ENCODE measurements at regions not wholly inside any gene's neighbourhood (a gene's known extent, or its start where the extent isn't known, plus 50 kb on each side); places are given as distances from the start of the nearest gene placed in this dataset.
A peak's percentile ranks its signal among the peaks of the same experiment; 100 is the strongest.

DNA sequence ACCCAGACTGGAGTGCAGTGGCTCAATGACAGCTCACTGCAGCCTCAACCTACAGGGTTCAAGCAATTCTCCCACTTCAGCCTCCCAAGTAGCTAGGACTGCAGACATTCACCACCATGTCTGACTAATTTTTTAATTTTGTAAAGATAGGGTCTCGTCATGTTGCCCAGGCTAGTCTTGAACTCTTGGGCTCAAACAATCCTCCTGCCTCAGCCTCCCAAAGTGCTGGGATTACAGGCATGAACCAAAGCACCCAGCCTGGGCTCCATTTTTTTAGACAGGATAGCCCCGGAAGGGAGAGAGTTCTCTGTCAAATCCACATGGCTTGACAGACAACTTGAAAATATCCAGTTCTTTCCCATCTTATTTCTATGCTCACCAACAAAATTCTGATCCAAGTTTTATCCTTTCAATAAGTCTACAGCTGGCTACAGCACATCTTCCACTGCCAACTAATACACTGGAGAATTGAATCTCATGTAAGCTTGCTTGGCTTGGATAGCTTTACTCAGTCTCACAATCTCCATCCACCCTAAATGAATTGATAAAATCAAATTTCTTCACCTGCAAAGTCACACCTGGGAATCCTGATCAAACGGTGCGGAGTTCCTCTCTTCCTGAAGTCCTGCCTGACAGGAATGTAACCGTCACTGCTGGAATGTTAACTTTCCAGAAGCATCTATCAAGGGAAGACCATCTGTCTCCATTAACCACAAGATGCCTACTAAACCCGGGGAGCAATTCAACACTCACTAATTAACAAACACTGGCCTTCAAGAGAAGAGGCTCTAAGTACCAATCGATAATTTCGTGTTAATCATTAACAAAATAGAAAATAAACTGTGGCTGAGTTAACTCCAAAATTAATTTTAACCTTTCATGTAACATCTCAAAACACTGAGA lies 239.7 kb upstream of the MKLN1 start:
- Histone ChIP-seq H3K36me3 (ENCODE audit: control insufficient read depth, insufficient read depth, low read length) (no peaks in the 10 kb centered on the region), H3K9ac (ENCODE audit: low read depth, low read length) (no peak overlapping the region), H3K4me3 (ENCODE audit: low read depth, low read length) (no peak overlapping the region), H3K4me1 (ENCODE audit: control insufficient read depth, insufficient read depth, low read length) (peaks cover 36% of the 10 kb centered on the region), H3K27me3 (ENCODE audit: control insufficient read depth, insufficient read depth, low read length) (no peaks in the 10 kb centered on the region), H3K9me3 (ENCODE audit: control insufficient read depth, insufficient read depth, low read length) (no peaks in the 10 kb centered on the region)

DNA sequence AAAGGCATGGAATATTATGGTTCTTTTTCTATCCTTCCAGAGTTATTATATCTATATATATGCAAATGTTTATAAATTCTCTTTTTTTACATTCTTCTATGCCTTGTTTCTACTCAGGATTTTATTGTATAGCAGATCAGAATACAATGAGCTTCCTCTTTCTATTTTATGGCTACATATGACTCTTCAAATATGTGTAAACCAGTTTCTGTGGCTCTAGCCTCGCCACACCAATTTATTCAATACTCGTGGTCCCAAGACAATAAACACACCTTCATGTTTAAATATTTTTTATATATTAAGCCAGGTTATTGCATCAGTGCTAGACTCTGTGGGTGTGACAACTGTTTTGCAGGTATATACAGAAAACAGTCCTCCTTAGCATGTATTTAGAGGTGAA lies 237.5 kb upstream of the MKLN1 start:
- Histone ChIP-seq H3K9ac (ENCODE audit: low read depth, low read length) (no peak overlapping the region), H3K4me3 (ENCODE audit: low read depth, low read length) (no peak overlapping the region)

DNA sequence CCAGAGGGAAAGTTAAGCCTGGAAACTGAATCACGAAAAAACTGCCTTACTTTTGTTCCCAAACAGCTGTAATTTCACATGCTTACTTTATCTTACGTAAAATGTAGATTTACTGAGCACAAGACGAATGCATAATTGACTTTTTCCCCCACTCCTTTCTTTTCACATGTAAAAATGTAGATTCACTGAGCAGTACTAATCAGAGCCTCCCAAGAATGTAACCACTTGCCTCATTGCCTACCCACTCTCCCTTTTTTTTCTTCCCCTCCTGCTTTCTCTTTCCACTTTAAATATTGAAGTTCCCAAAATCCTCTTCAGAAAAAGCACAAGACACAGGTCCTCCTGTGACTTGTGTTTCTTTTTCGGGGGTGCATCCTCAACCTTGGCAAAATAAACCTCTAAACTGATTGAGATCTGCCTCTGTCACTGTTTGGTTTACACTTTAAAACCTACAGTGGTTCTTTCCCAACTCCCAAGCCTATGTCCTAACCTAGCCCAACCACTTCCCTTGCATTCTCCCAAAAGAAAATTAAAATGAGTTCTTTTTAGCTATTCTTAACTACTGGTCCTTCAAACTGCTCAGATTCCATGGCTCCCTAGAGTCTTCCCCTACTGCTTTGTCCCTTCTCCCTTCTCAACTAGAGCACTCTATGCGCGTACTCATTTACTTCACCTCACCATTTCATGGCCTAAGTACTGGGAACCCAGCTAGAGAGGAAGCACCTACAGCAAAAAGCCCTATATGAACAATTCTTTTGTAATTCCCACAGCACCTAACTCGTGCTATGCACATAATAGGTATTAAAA lies 236.6 kb upstream of the MKLN1 start:
- Histone ChIP-seq H3K9me3 (ENCODE audit: control insufficient read depth, insufficient read depth, low read length) (no peaks in the 10 kb centered on the region), H3K36me3 (ENCODE audit: control insufficient read depth, insufficient read depth, low read length) (no peaks in the 10 kb centered on the region), H3K27me3 (ENCODE audit: control insufficient read depth, insufficient read depth, low read length) (no peaks in the 10 kb centered on the region), H3K4me1 (ENCODE audit: control insufficient read depth, insufficient read depth, low read length) (peaks cover 37% of the 10 kb centered on the region), H3K9ac (ENCODE audit: low read depth, low read length) (peak overlapping the region; percentile 9), H3K4me3 (ENCODE audit: low read depth, low read length) (peak overlapping the region; percentile 4)

More for the DNA sequence above, 237.5 kb upstream of the MKLN1 start:
- no peaks in the 10 kb centered on the region for H3K27me3 ChIP-seq (ENCODE audit: control insufficient read depth, insufficient read depth, low read length)
- no peaks in the 10 kb centered on the region for H3K9me3 ChIP-seq (ENCODE audit: control insufficient read depth, insufficient read depth, low read length)
- peaks cover 37% of the 10 kb centered on the region for H3K4me1 ChIP-seq (ENCODE audit: control insufficient read depth, insufficient read depth, low read length)
- no peaks in the 10 kb centered on the region for H3K36me3 ChIP-seq (ENCODE audit: control insufficient read depth, insufficient read depth, low read length)

DNA sequence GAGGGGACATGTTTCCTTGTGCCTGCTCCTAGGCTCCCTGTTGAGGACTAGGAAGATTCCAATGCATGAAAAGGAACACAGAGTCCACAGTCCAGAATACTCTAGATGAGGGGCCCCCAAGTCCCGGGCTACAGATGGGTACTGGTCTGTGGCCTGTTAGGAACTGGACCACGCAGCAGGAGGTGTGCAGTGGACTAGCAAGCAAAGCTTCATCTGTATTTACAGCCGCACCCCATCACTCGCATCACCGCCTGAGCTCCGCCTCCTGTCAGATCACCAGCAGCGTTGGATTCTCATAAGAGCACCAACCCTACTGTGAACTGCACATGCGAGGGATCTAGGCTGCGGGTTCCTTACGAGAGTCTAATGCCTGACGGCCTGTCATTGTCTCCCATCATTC lies 233.0 kb upstream of the MKLN1 start:
- Histone ChIP-seq H3K36me3 (ENCODE audit: control insufficient read depth, insufficient read depth, low read length) (no peaks in the 10 kb centered on the region), H3K27me3 (ENCODE audit: control insufficient read depth, insufficient read depth, low read length) (no peaks in the 10 kb centered on the region), H3K9ac (ENCODE audit: low read depth, low read length) (no peak overlapping the region), H3K4me1 (ENCODE audit: control insufficient read depth, insufficient read depth, low read length) (peaks cover 35% of the 10 kb centered on the region), H3K4me3 (ENCODE audit: low read depth, low read length) (no peak overlapping the region), H3K9me3 (ENCODE audit: control insufficient read depth, insufficient read depth, low read length) (no peaks in the 10 kb centered on the region)

DNA sequence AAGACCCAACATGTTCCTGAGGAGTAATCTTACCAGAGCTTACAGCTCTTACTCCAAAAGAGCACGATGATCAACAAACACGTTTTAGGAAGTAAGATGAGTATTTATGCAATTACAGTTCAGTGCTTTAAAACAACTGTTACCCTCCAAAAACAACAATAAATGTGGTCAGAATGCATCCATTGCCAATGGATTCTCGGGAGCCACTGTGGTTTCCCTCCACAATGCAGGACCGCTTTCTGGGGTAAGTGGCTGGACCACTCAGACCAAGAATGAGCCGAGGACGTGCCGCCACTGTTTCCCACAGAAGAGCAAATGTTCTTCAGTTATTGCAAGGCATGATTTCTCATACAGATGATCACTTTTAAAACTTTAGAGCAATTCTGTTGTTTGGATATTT lies 232.3 kb upstream of the MKLN1 start:
- Histone ChIP-seq H3K36me3 (ENCODE audit: control insufficient read depth, insufficient read depth, low read length) (no peaks in the 10 kb centered on the region), H3K4me1 (ENCODE audit: control insufficient read depth, insufficient read depth, low read length) (peaks cover 29% of the 10 kb centered on the region), H3K27me3 (ENCODE audit: control insufficient read depth, insufficient read depth, low read length) (no peaks in the 10 kb centered on the region), H3K9ac (ENCODE audit: low read depth, low read length) (no peak overlapping the region), H3K9me3 (ENCODE audit: control insufficient read depth, insufficient read depth, low read length) (no peaks in the 10 kb centered on the region), H3K4me3 (ENCODE audit: low read depth, low read length) (no peak overlapping the region)

DNA sequence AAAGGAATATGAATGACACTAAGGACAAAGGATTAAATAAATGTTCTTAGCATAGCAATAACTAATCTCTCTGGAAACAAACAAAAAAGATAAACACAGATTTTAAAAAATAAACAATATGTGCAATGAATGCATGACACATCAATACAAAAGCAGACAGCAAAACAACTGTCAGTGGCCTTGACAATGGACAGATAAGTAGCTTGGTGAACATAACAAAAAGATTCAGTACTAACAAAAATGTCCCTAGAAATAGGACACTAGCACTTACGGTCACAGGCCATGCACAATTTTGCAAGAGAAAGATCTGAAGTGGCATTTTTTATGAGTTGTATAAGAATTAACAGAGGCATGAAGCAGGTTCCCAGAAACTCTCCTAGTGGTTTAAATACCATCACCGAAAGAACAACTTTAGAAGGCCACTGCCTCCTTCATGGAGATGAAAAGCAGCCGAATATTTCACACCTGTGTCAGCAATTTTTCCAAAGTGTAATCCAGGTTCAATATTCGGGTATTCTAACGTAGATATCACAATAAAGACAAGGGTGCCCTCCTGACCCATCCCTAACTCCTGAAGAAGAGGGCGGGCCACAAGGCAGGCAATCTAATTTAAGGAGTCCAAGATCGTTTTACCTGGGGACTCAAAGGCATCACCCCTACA lies 231.3 kb upstream of the MKLN1 start:
- Histone ChIP-seq H3K36me3 (ENCODE audit: control insufficient read depth, insufficient read depth, low read length) (no peaks in the 10 kb centered on the region), H3K9ac (ENCODE audit: low read depth, low read length) (no peak overlapping the region), H3K4me3 (ENCODE audit: low read depth, low read length) (no peak overlapping the region), H3K27me3 (ENCODE audit: control insufficient read depth, insufficient read depth, low read length) (no peaks in the 10 kb centered on the region), H3K4me1 (ENCODE audit: control insufficient read depth, insufficient read depth, low read length) (peaks cover 21% of the 10 kb centered on the region), H3K9me3 (ENCODE audit: control insufficient read depth, insufficient read depth, low read length) (no peaks in the 10 kb centered on the region)

DNA sequence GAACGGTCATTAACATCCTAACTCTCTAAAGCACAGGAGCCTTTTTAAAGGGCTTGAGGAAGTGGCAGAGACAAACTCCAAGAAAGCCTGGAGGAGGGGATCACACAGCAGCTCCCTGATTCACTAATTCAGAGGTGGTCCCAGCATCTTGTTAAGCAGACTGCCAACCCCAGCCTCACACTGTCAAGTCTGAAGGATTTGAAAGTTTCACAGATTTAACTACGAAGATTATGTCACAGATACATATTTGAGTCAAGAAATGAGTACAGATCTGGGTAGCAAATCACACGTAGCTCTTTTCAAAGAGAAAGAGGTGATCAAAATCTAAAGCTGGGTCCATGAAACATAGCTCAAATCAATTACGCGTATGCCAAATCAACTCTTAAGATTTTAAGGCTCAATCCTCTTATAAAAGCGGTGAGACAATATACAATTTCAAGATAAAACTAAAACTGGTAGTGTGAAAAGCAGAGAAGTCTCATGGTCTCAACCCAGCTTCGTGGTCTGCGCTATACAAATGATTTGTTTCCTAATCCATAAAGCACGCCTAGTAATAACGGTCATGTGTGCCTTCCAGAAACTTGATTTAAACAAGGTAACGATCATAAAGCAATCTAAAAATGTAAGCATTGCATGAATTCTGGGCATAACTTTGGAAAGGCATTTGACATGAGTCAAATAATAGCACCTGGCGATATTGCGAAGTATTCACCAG lies 229.9 kb upstream of the MKLN1 start:
- no peak overlapping the region for H3K4me3 ChIP-seq (ENCODE audit: low read depth, low read length)
- H3K4me1 ChIP-seq (ENCODE audit: control insufficient read depth, insufficient read depth, low read length): peaks cover 7% of the 10 kb centered on the region
- H3K9ac ChIP-seq (ENCODE audit: low read depth, low read length): no peak overlapping the region
- no peaks in the 10 kb centered on the region for H3K27me3 ChIP-seq (ENCODE audit: control insufficient read depth, insufficient read depth, low read length)
- H3K36me3 ChIP-seq (ENCODE audit: control insufficient read depth, insufficient read depth, low read length): no peaks in the 10 kb centered on the region
- H3K9me3 ChIP-seq (ENCODE audit: control insufficient read depth, insufficient read depth, low read length): no peaks in the 10 kb centered on the region

DNA sequence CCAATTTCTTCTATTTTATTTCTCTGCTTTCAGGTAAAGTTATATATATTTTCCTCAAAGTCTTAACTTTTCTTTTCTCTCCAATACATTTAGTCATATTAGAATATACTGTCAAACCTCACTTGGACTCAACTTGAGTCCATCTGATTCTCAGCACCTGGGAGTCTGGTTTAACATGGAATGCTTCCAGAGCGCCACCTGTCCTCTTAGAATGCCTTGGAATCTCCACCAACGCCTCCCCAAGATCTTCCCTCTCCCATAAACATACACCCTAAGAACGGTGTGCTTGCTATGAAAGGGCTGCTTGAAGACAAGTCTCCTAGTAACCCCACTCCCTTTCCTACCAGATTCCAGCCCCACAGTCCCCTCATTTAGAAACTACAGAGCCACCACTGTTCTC lies 229.1 kb upstream of the MKLN1 start:
- no peak overlapping the region for H3K4me3 ChIP-seq (ENCODE audit: low read depth, low read length)
- H3K36me3 ChIP-seq (ENCODE audit: control insufficient read depth, insufficient read depth, low read length): no peaks in the 10 kb centered on the region
- no peak overlapping the region for H3K9ac ChIP-seq (ENCODE audit: low read depth, low read length)
- H3K4me1 ChIP-seq (ENCODE audit: control insufficient read depth, insufficient read depth, low read length): peaks cover 4% of the 10 kb centered on the region
- no peaks in the 10 kb centered on the region for H3K9me3 ChIP-seq (ENCODE audit: control insufficient read depth, insufficient read depth, low read length)
- no peaks in the 10 kb centered on the region for H3K27me3 ChIP-seq (ENCODE audit: control insufficient read depth, insufficient read depth, low read length)

DNA sequence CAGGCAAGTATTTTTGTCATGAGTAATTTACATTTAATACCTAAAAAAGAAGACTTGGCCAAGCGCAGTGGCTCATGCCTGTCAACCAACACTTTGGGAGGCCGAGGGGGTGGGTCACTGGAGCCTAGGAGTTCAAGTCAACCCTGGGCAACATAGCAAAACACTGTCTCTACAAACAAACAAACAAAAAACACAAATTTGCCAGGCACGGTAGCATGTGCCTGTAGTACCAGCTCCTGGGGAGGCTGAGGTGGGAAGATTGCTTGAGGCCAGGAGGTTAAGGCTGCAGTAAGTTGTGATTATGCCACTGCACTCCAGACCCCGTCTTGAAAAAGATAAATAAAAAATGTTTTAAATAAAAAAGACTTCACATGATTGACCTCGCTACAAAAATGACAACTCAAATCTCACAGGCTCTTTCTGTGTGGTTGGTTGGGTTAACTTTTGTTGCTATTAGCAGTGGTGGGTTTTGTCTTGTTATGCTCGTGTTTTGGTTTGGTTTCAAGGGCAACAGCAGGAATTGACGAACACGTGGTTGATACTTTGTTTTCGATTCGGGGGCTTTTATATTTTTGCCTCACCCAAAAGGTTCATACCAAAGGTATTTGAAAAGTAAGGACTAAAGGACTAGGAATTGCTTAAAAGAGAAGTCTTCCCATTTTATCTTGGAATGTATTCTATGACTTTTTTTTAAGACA lies 227.2 kb upstream of the MKLN1 start:
- H3K9me3 ChIP-seq (ENCODE audit: control insufficient read depth, insufficient read depth, low read length): no peaks in the 10 kb centered on the region
- no peak overlapping the region for H3K4me3 ChIP-seq (ENCODE audit: low read depth, low read length)
- H3K4me1 ChIP-seq (ENCODE audit: control insufficient read depth, insufficient read depth, low read length): peaks cover 4% of the 10 kb centered on the region
- H3K9ac ChIP-seq (ENCODE audit: low read depth, low read length): no peak overlapping the region
- no peaks in the 10 kb centered on the region for H3K36me3 ChIP-seq (ENCODE audit: control insufficient read depth, insufficient read depth, low read length)
- peaks cover 7% of the 10 kb centered on the region for H3K27me3 ChIP-seq (ENCODE audit: control insufficient read depth, insufficient read depth, low read length)

DNA sequence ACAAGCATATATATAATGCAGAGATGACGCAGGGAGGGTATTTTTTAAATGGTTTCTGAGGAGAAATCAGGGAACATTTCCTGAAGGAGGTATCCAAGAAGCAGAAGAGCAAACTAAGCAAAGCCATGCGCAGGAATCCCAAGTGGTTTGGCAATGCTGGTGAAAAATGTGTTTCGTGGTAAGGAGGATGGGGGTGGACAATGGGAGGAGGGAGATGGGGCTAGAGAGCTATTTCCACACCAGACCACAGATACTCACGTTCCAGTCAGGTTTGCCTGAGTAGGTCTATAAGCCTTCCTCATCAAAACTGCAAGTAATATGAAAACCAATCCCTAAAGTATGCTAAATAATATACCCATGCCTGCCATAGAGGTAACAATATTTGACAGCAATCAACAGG lies 223.7 kb upstream of the MKLN1 start:
- Histone ChIP-seq H3K4me1 (ENCODE audit: control insufficient read depth, insufficient read depth, low read length) (peaks cover 4% of the 10 kb centered on the region), H3K4me3 (ENCODE audit: low read depth, low read length) (no peak overlapping the region), H3K9me3 (ENCODE audit: control insufficient read depth, insufficient read depth, low read length) (no peaks in the 10 kb centered on the region), H3K27me3 (ENCODE audit: control insufficient read depth, insufficient read depth, low read length) (peaks cover 13% of the 10 kb centered on the region), H3K36me3 (ENCODE audit: control insufficient read depth, insufficient read depth, low read length) (no peaks in the 10 kb centered on the region), H3K9ac (ENCODE audit: low read depth, low read length) (no peak overlapping the region)

All from iPS-15b (cell line).